K562 (cell line): ENCODE measurements at regions not wholly inside any gene's neighbourhood (a gene's known extent, or its start where the extent isn't known, plus 50 kb on each side); places are given as distances from the start of the nearest gene placed in this dataset.

Source experiments
- ATAC-seq: fragments of 200-7000 bp; cut with Tn5 transposase; 3 replicates; pipeline ENCODE4 v1.9.1; 2020; ENCODE audit warnings: moderate library complexity
- BruUV-seq: library from RNA; stranded (reverse); fragments of 400-500 nt; replicated peaks from 2 replicates; lab custom pipeline; 2021; lab: Mats Ljungman, UMichigan
- CTCF ChIA-PET: fragments of 300-600 bp; formaldehyde crosslinking; extraction: SDS; loops from one replicate; lab custom pipeline; 2021; ENCODE audit warnings: low intra/inter-chr PET ratio; lab: Yijun Ruan, JAX
- POLR2A ChIA-PET: fragments of 300-600, 350-650 bp; sonication (Branson Sonifier 250); formaldehyde crosslinking; extraction: SDS; loops from one replicate; lab custom pipeline; 2021; ENCODE audit warnings: antibody characterized with exemption, inconsistent platforms; lab: Yijun Ruan, JAX
- DNase-seq, 4 experiments: peaks; one replicate each; pipeline versions ENCODE4 v3.0.0 to v3.0.0-alpha.2; 2011 to 2018; ENCODE audit warnings: low spot score in 3 of 4, mixed read lengths in 3 of 4; ENCODE audit errors: extremely low read depth in 1 of 4
- FAIRE-seq: peaks from 2 replicates; lab custom pipeline; 2011; peaks lifted over from hg19 to GRCh38; lab: Jason Lieb, UNC
- H2AFZ ChIP-seq: 2 replicates; pipeline ENCODE4 v1.6.0; 2011; ENCODE audit warnings: low read depth, low read length, control low read depth, inconsistent platforms
- H3K27ac ChIP-seq: fragments of 200-600 bp; 3 replicates; pipeline ENCODE4 v1.8.0; 2011; ENCODE audit warnings: low read depth, mild to moderate bottlenecking, control low read depth, inconsistent platforms, low read length, moderate library complexity, mixed read lengths; ENCODE audit errors: extremely low read depth
- H3K27me3 ChIP-seq, 2 experiments: fragments of 300-600 bp in 1 of 2; 2 replicates in 1 of 2; 3 replicates in 1 of 2; pipeline versions ENCODE4 v1.6.0 to v1.8.0; 2011; ENCODE audit warnings: inconsistent platforms in 2 of 2, low read length in 2 of 2, mild to moderate bottlenecking in 1 of 2, mixed read lengths in 1 of 2, moderate library complexity in 1 of 2; ENCODE audit not compliant: control insufficient read depth in 2 of 2, insufficient read depth in 2 of 2
- H3K36me3 ChIP-seq: fragments of 300-600 bp; 3 replicates; pipeline ENCODE4 v1.8.0; 2011; ENCODE audit warnings: mild to moderate bottlenecking, low read length, inconsistent platforms; ENCODE audit not compliant: control insufficient read depth, insufficient read depth
- H3K4me1 ChIP-seq, 2 experiments: fragments of 200-600 bp in 1 of 2; replicated peaks in 1 of 2; 2 replicates in 1 of 2; 3 replicates in 1 of 2; pipeline versions ENCODE4 v1.5.1 to v1.8.0; 2011; ENCODE audit warnings: inconsistent platforms in 2 of 2, low read length in 2 of 2, mild to moderate bottlenecking in 1 of 2, mixed read lengths in 1 of 2, moderate library complexity in 1 of 2; ENCODE audit not compliant: control insufficient read depth in 2 of 2, insufficient read depth in 2 of 2
- H3K4me2 ChIP-seq: 2 replicates; pipeline ENCODE4 v1.6.1; 2011; ENCODE audit warnings: low read length, control low read depth, inconsistent platforms, mixed read lengths; ENCODE audit not compliant: insufficient read depth
- H3K4me3 ChIP-seq: fragments of 200-600 bp; sonication (generic), shearing (Covaris generic); 2 replicates; pipeline ENCODE4 v1.5.1; 2016; ENCODE audit warnings: control low read depth, inconsistent platforms
- H3K79me2 ChIP-seq: fragments of 200-600 bp; 3 replicates; pipeline ENCODE4 v1.8.0; 2011; ENCODE audit warnings: low read length, inconsistent platforms; ENCODE audit not compliant: control insufficient read depth, insufficient read depth
- H3K9ac ChIP-seq, 2 experiments: 2 replicates each; pipeline versions ENCODE4 v1.6.0 to v1.6.1; 2011; ENCODE audit warnings: low read depth in 2 of 2, low read length in 2 of 2, control low read depth in 1 of 2, inconsistent platforms in 1 of 2, mild to moderate bottlenecking in 1 of 2, mixed read lengths in 1 of 2; ENCODE audit not compliant: insufficient read depth in 1 of 2
- H3K9me1 ChIP-seq: one replicate; pipeline ENCODE4 v1.6.0; 2011; ENCODE audit warnings: inconsistent platforms, mild to moderate bottlenecking, low read length, moderate library complexity; ENCODE audit not compliant: control insufficient read depth, insufficient read depth
- H3K9me3 ChIP-seq: replicated peaks from 2 replicates; pipeline ENCODE4 v1.5.1; 2011; ENCODE audit warnings: low read depth, low read length, inconsistent platforms; ENCODE audit not compliant: control insufficient read depth, insufficient read depth
- H4K20me1 ChIP-seq: replicated peaks from 2 replicates; pipeline ENCODE4 v1.6.1; 2011; ENCODE audit warnings: low read length, inconsistent platforms, mixed read lengths; ENCODE audit not compliant: control insufficient read depth, insufficient read depth
- ARID1B ChIP-seq: fragments of 450-650 bp; IDR thresholded peaks from 2 replicates; pipeline ENCODE4 v1.6.1; 2016; ENCODE audit warnings: antibody characterized with exemption, mild to moderate bottlenecking, inconsistent platforms
- CBFA2T3 ChIP-seq: fragments of 450-650 bp; IDR thresholded peaks from 2 replicates; pipeline ENCODE4 v1.6.1; 2017
- CTCFL ChIP-seq: IDR thresholded peaks from 2 replicates; pipeline ENCODE4 v1.6.1; 2011; ENCODE audit warnings: borderline replicate concordance, low read depth, mild to moderate bottlenecking, moderate library complexity, low read length; ENCODE audit not compliant: insufficient read depth, poor library complexity, severe bottlenecking
- ELF1 ChIP-seq: fragments of 200-800 bp; sonication (Bioruptor generic); IDR thresholded peaks from 2 replicates; pipeline ENCODE4 v1.6.1; 2016; ENCODE audit warnings: missing genetic modification characterization, missing compliant biosample characterization
- ESRRB ChIP-seq: fragments of 250-450 bp; sonication (Bioruptor Pico); IDR thresholded peaks from 2 replicates; pipeline ENCODE4 v1.5.0; 2020; ENCODE audit warnings: mild to moderate bottlenecking, moderate library complexity, borderline replicate concordance
- FOXJ2 ChIP-seq: fragments of 200-800 bp; sonication (Bioruptor generic); IDR thresholded peaks from 2 replicates; pipeline ENCODE4 v1.6.1; 2016; ENCODE audit warnings: missing genetic modification characterization, missing compliant biosample characterization
- HLTF ChIP-seq: fragments of 450-650 bp; IDR thresholded peaks from 2 replicates; pipeline ENCODE4 v1.6.1; 2016
- NELFE ChIP-seq: IDR thresholded peaks from 2 replicates; pipeline ENCODE4 v1.6.1; 2011; ENCODE audit warnings: mild to moderate bottlenecking; ENCODE audit not compliant: insufficient read depth, insufficient read length
- NFIC ChIP-seq: fragments of 450-650 bp; IDR thresholded peaks from 2 replicates; pipeline ENCODE4 v1.6.1; 2017; ENCODE audit warnings: mild to moderate bottlenecking, inconsistent platforms
- RBBP5 ChIP-seq: fragments of 200-600 bp; sonication (generic); IDR thresholded peaks from 2 replicates; pipeline ENCODE4 v1.6.1; 2012; ENCODE audit warnings: borderline replicate concordance, mild to moderate bottlenecking, low read length, control low read depth, inconsistent platforms; ENCODE audit not compliant: insufficient read depth, poor library complexity, severe bottlenecking
- RERE ChIP-seq: sonication (generic); formaldehyde crosslinking; IDR thresholded peaks from 2 replicates; pipeline ENCODE4 v1.8.0; 2023; ENCODE audit warnings: missing genetic modification reagents, mild to moderate bottlenecking, borderline replicate concordance
- SOX6 ChIP-seq: fragments of 450-650 bp; IDR thresholded peaks from 2 replicates; pipeline ENCODE4 v1.6.1; 2014; ENCODE audit warnings: mild to moderate bottlenecking
- SPI1 ChIP-seq: IDR thresholded peaks from 2 replicates; pipeline ENCODE4 v1.6.1; 2011; ENCODE audit warnings: low read depth, low read length, control low read depth, borderline replicate concordance
- TAL1 ChIP-seq: fragments of 450-650 bp; IDR thresholded peaks from 2 replicates; pipeline ENCODE4 v1.6.1; 2016; ENCODE audit warnings: mild to moderate bottlenecking
- TBL1XR1 ChIP-seq, 2 experiments: IDR thresholded peaks; 2 replicates each; pipeline ENCODE4 v1.6.1; 2012; ENCODE audit warnings: improper control_type of control experiment in 2 of 2, low read length in 2 of 2, mild to moderate bottlenecking in 1 of 2
- TFAM ChIP-seq: fragments of 250-450 bp; sonication (Bioruptor Pico); conservative IDR thresholded peaks from 2 replicates; pipeline ENCODE4 v1.5.0; 2021; ENCODE audit warnings: mild to moderate bottlenecking, moderate library complexity
- ZEB2 ChIP-seq: fragments of 450-650 bp; IDR thresholded peaks from 2 replicates; pipeline ENCODE4 v1.6.1; 2016
- WGBS: fragments of 100-300 bp; shearing (Covaris generic); methylation state at CpG from one replicate; pipeline ENCODE4 v1.1.6; 2016; ENCODE audit warnings: low coverage, mixed read lengths; ENCODE audit not compliant: insufficient coverage; ENCODE audit errors: missing lambda C conversion rate; 5-methylcytosine and 5-hydroxymethylcytosine counted together
- in situ Hi-C: fragments of 300-500 bp; cut with MboI; formaldehyde crosslinking; loops from 4 replicates; pipeline ENCODE4 v1.15.0; 2018; ENCODE audit warnings: inconsistent platforms, mixed read lengths
- intact Hi-C: fragments of 100-400 bp; cut with micrococcal nuclease; formaldehyde crosslinking; loops from 2 replicates; pipeline ENCODE4 v1.14.2; 2022

- in situ Hi-C loops (no loop called here), intact Hi-C loops (no loop called here)
- H3K36me3 ChIP-seq = no peaks in the 10 kb centered on the region
- no peaks in the 10 kb centered on the region for H4K20me1 ChIP-seq
- H3K27ac ChIP-seq = no peak overlapping the region
- H3K4me3 ChIP-seq = no peak overlapping the region
- H3K9me3 ChIP-seq = no peaks in the 10 kb centered on the region
- H3K9ac ChIP-seq = no peak overlapping the region
- no peaks in the 10 kb centered on the region; a peak in 2 of 5 replicates for H3K27me3 ChIP-seq
- FAIRE-seq = no peak
- WGBS = 0% methylated on average over 4 of the region's 4 CpGs
- no peaks in the 10 kb centered on the region for H3K79me2 ChIP-seq
- peak in 1 of 4 experiments; percentile 51 for DNase-seq
- BruUV-seq = no TSS peak
- H3K4me2 ChIP-seq = no peak overlapping the region
- H2AFZ ChIP-seq = peak overlapping the region; percentile 71
- peak; percentile 80 for ATAC-seq
- no peaks in the 10 kb centered on the region for H3K9me1 ChIP-seq
- ChIA-PET POLR2A (interaction anchor here (0.8 to 2.0 kb wide), 4 partner anchors 9 to 70 kb away, joined by 4 to 6 read pairs (median 4); no protein-coding TSS in a partner anchor), CTCF (no interaction called here)
- peaks cover 0 to 16% of the 10 kb centered on the region in 2 experiments; a peak in 3 of 5 replicates for H3K4me1 ChIP-seq
- TF ChIP-seq HLTF (no peak), TFAM (CRISPR knock-in tag) (no peak), CTCFL (no peak), NELFE (no peak), ZEB2 (peak; percentile 86), SOX6 (peak; percentile 56; the same call in 1 of the 2 replicates), TBL1XR1 (IDR thresholded peaks at IDR 0.05; ENCODE audit: low read length in 2 of 2) (no peak), RERE (no peak), NFIC (peak; percentile 82), RBBP5 (no peak), ARID1B (peak; percentile 42; the same call in 1 of the 2 replicates), TAL1 (peak; percentile 37; the same call in 1 of the 2 replicates), SPI1 (peak; percentile 98), ELF1 (tag) (peak; percentile 36; the same call in 1 of the 2 replicates), CBFA2T3 (peak; percentile 44; the same call in 1 of the 2 replicates), FOXJ2 (0 out of 2 replicates have a peak, but pooled peaks have one; percentile 29), ESRRB (CRISPR knock-in tag) (no peak)
These were observed 70.6 kb upstream of the STT3B start for GRCh38 chr3:31462050-31462569.
